ENCODE measurements at regions not wholly inside any gene's neighbourhood (a gene's known extent, or its start where the extent isn't known, plus 50 kb on each side); places are given as distances from the start of the nearest gene placed in this dataset.
"Not testable (repeated sequence)": the region's sequence is repeated elsewhere in the genome, so short reads cannot be mapped to it uniquely, and the experiment has no call there.

- ATAC-seq (replicated peaks in 1 of 4): no peak
Observed at GRCh38 chr9:75197561-75197960, 109.2 kb downstream of the OSTF1 start.

GRCh38 chr9:75198436-75198835 is 110.1 kb downstream of the OSTF1 start:
- H3K27me3 Mint-ChIP-seq: no peaks in the 10 kb centered on the region
- Histone ChIP-seq H3K9me3 (no peaks in the 10 kb centered on the region), H3K27ac (ENCODE audit: low read length) (no peak overlapping the region), H3K36me3 (ENCODE audit: control insufficient read depth in 2 of 2, extremely low read depth in 1 of 2, insufficient read depth in 1 of 2, low read length in 1 of 2) (no peaks in the 10 kb centered on the region), H3K4me1 (ENCODE audit: control insufficient read depth in 1 of 2, extremely low read depth in 1 of 2, insufficient read depth in 2 of 2, low read length in 2 of 2) (no peaks in the 10 kb centered on the region), H3K27me3 (replicated peaks in 1 of 2; ENCODE audit: control insufficient read depth in 2 of 2, extremely low read depth in 1 of 2, insufficient read depth in 2 of 2, low read length in 1 of 2) (no peaks in the 10 kb centered on the region), H3K4me3 (ENCODE audit: control insufficient read depth in 1 of 2, extremely low read depth in 1 of 2, low read length in 1 of 2) (no peak overlapping the region)
- CTCF ChIA-PET: no interaction called here
- H3K36me3 Mint-ChIP-seq: peaks cover 12% of the 10 kb centered on the region
- no peak overlapping the region for H3K27ac Mint-ChIP-seq
- WGBS (ENCODE audit: insufficient coverage): 90% methylated on average over 7 of the region's 7 CpGs
- DNase-seq: no peak
- POLR2A ChIA-PET: no interaction called here
- no peak overlapping the region for H3K4me3 Mint-ChIP-seq
- no peak for ATAC-seq (replicated peaks in 1 of 4)
- H3K9me3 Mint-ChIP-seq: no peaks in the 10 kb centered on the region
- H3K4me1 Mint-ChIP-seq: peaks cover 0 to 3% (median 0%) of the 10 kb centered on the region in 3 donors

More at GRCh38 chr9:75197561-75197960, 109.2 kb downstream of the OSTF1 start:
- H3K36me3 Mint-ChIP-seq: peaks cover 12% of the 10 kb centered on the region
- no peaks in the 10 kb centered on the region for H3K27me3 Mint-ChIP-seq
- WGBS (ENCODE audit: insufficient coverage): 50% methylated on average over 1 of the region's 5 CpGs
- H3K9me3 ChIP-seq: no peaks in the 10 kb centered on the region
- H3K4me3 ChIP-seq (ENCODE audit: control insufficient read depth in 1 of 2, extremely low read depth in 1 of 2, low read length in 1 of 2): no peak overlapping the region
- ChIA-PET POLR2A (interaction anchor here in 1 of 2 donors (0.6 kb wide), 1 partner anchor 1259 kb away, joined by 3 read pairs; no protein-coding TSS in a partner anchor), CTCF (interaction anchor here in 1 of 2 donors (0.8 to 1.0 kb wide), 2 partner anchors 17 to 39 kb away, joined by 3 read pairs; no protein-coding TSS in a partner anchor)
- DNase-seq: no peak
- no peaks in the 10 kb centered on the region for H3K9me3 Mint-ChIP-seq
- H3K36me3 ChIP-seq (ENCODE audit: control insufficient read depth in 2 of 2, extremely low read depth in 1 of 2, insufficient read depth in 1 of 2, low read length in 1 of 2): no peaks in the 10 kb centered on the region
- no peak overlapping the region for H3K27ac Mint-ChIP-seq
- no peaks in the 10 kb centered on the region for H3K4me1 ChIP-seq (ENCODE audit: control insufficient read depth in 1 of 2, extremely low read depth in 1 of 2, insufficient read depth in 2 of 2, low read length in 2 of 2)
- H3K27ac ChIP-seq (ENCODE audit: low read length): no peak overlapping the region
- H3K4me1 Mint-ChIP-seq: peaks cover 0 to 3% (median 0%) of the 10 kb centered on the region in 3 donors
- no peaks in the 10 kb centered on the region for H3K27me3 ChIP-seq (replicated peaks in 1 of 2; ENCODE audit: control insufficient read depth in 2 of 2, extremely low read depth in 1 of 2, insufficient read depth in 2 of 2, low read length in 1 of 2)
- H3K4me3 Mint-ChIP-seq: no peak overlapping the region

- no peaks in the 10 kb centered on the region for H3K4me1 ChIP-seq (ENCODE audit: control insufficient read depth in 1 of 2, extremely low read depth in 1 of 2, insufficient read depth in 2 of 2, low read length in 2 of 2)
- DNase-seq (peak in 2 of 35 experiments; percentile 13 to 66), ATAC-seq (replicated peaks in 1 of 4) (peak in 1 of 4 experiments; percentile 37)
- no peak overlapping the region for H3K27ac ChIP-seq (ENCODE audit: low read length)
- no peak overlapping the region for H3K27ac Mint-ChIP-seq
- POLR2A ChIA-PET: no interaction called here
- no peaks in the 10 kb centered on the region for H3K36me3 Mint-ChIP-seq
- no CpG with 5 or more reads among the region's 1 CpG for WGBS (ENCODE audit: insufficient coverage)
- H3K4me1 Mint-ChIP-seq: peaks cover 0 to 3% (median 0%) of the 10 kb centered on the region in 3 donors
- no peaks in the 10 kb centered on the region for H3K9me3 ChIP-seq
- CTCF ChIA-PET: interaction anchor here (0.6 to 2.4 kb wide), 9 partner anchors 24 to 1605 kb away, joined by 3 to 13 read pairs (median 3); no protein-coding TSS in a partner anchor
- H3K27me3 ChIP-seq (replicated peaks in 1 of 2; ENCODE audit: control insufficient read depth in 2 of 2, extremely low read depth in 1 of 2, insufficient read depth in 2 of 2, low read length in 1 of 2): no peaks in the 10 kb centered on the region
- H3K9me3 Mint-ChIP-seq: no peaks in the 10 kb centered on the region
- H3K4me3 Mint-ChIP-seq: no peak overlapping the region
- H3K36me3 ChIP-seq (ENCODE audit: control insufficient read depth in 2 of 2, extremely low read depth in 1 of 2, insufficient read depth in 1 of 2, low read length in 1 of 2): no peaks in the 10 kb centered on the region
- no peaks in the 10 kb centered on the region for H3K27me3 Mint-ChIP-seq
- no peak overlapping the region for H3K4me3 ChIP-seq (ENCODE audit: control insufficient read depth in 1 of 2, extremely low read depth in 1 of 2, low read length in 1 of 2)
Observed at GRCh38 chr9:75200892-75201470, 112.7 kb downstream of the OSTF1 start.

- no peaks in the 10 kb centered on the region for H3K9me3 ChIP-seq
- H3K27me3 Mint-ChIP-seq: no peaks in the 10 kb centered on the region
- ChIA-PET POLR2A (no interaction called here), CTCF (interaction anchor here (0.6 to 2.4 kb wide), 11 partner anchors 34 to 1604 kb away, joined by 3 to 13 read pairs (median 3); no protein-coding TSS in a partner anchor)
- H3K4me3 Mint-ChIP-seq: no peak overlapping the region
- no peaks in the 10 kb centered on the region for H3K9me3 Mint-ChIP-seq
- H3K27ac Mint-ChIP-seq: no peak overlapping the region
- no peak for ATAC-seq (replicated peaks in 1 of 4)
- no peak overlapping the region for H3K4me3 ChIP-seq (ENCODE audit: control insufficient read depth in 1 of 2, extremely low read depth in 1 of 2, low read length in 1 of 2)
- no CpG with 5 or more reads among the region's 3 CpGs for WGBS (ENCODE audit: insufficient coverage)
- no peaks in the 10 kb centered on the region for H3K27me3 ChIP-seq (replicated peaks in 1 of 2; ENCODE audit: control insufficient read depth in 2 of 2, extremely low read depth in 1 of 2, insufficient read depth in 2 of 2, low read length in 1 of 2)
- no peaks in the 10 kb centered on the region for H3K4me1 ChIP-seq (ENCODE audit: control insufficient read depth in 1 of 2, extremely low read depth in 1 of 2, insufficient read depth in 2 of 2, low read length in 2 of 2)
- no peaks in the 10 kb centered on the region for H3K36me3 ChIP-seq (ENCODE audit: control insufficient read depth in 2 of 2, extremely low read depth in 1 of 2, insufficient read depth in 1 of 2, low read length in 1 of 2)
- H3K4me1 Mint-ChIP-seq: peaks cover 0 to 3% (median 0%) of the 10 kb centered on the region in 3 donors
- H3K27ac ChIP-seq (ENCODE audit: low read length): no peak overlapping the region
- no peak for DNase-seq
- H3K36me3 Mint-ChIP-seq: no peaks in the 10 kb centered on the region
Observed at GRCh38 chr9:75201480-75202209, 113.3 kb downstream of the OSTF1 start.

- H3K9me3 Mint-ChIP-seq; H3K27me3 Mint-ChIP-seq; ATAC-seq (replicated peaks in 1 of 4); H3K9me3 ChIP-seq; H3K4me1 Mint-ChIP-seq; H3K4me3 Mint-ChIP-seq; H3K4me1 ChIP-seq (ENCODE audit: control insufficient read depth in 1 of 2, extremely low read depth in 1 of 2, insufficient read depth in 2 of 2, low read length in 2 of 2); H3K27ac ChIP-seq (ENCODE audit: low read length); POLR2A ChIA-PET; CTCF ChIA-PET; H3K36me3 ChIP-seq (ENCODE audit: control insufficient read depth in 2 of 2, extremely low read depth in 1 of 2, insufficient read depth in 1 of 2, low read length in 1 of 2); DNase-seq; H3K27ac Mint-ChIP-seq; H3K4me3 ChIP-seq (ENCODE audit: control insufficient read depth in 1 of 2, extremely low read depth in 1 of 2, low read length in 1 of 2); H3K27me3 ChIP-seq (replicated peaks in 1 of 2; ENCODE audit: control insufficient read depth in 2 of 2, extremely low read depth in 1 of 2, insufficient read depth in 2 of 2, low read length in 1 of 2): not testable (repeated sequence)
- H3K36me3 Mint-ChIP-seq: peaks cover 39% of the 10 kb centered on the region
- WGBS (ENCODE audit: insufficient coverage): no CpG with 5 or more reads among the region's 12 CpGs
Observed at GRCh38 chr9:75207997-75208396, 119.7 kb downstream of the OSTF1 start.

GRCh38 chr9:75210215-75210614 is 121.9 kb downstream of the OSTF1 start:
- ATAC-seq (replicated peaks in 1 of 4): no peak
- Mint-ChIP-seq H3K27me3 (no peaks in the 10 kb centered on the region), H3K36me3 (peaks cover 56% of the 10 kb centered on the region), H3K4me3 (no peak overlapping the region), H3K27ac (no peak overlapping the region), H3K9me3 (peaks cover 0 to 3% (median 0%) of the 10 kb centered on the region in 3 donors), H3K4me1 (no peaks in the 10 kb centered on the region)
- Histone ChIP-seq H3K27ac (ENCODE audit: low read length) (no peak overlapping the region), H3K36me3 (ENCODE audit: control insufficient read depth in 2 of 2, extremely low read depth in 1 of 2, insufficient read depth in 1 of 2, low read length in 1 of 2) (no peaks in the 10 kb centered on the region), H3K4me1 (ENCODE audit: control insufficient read depth in 1 of 2, extremely low read depth in 1 of 2, insufficient read depth in 2 of 2, low read length in 2 of 2) (no peaks in the 10 kb centered on the region), H3K9me3 (no peaks in the 10 kb centered on the region), H3K27me3 (replicated peaks in 1 of 2; ENCODE audit: control insufficient read depth in 2 of 2, extremely low read depth in 1 of 2, insufficient read depth in 2 of 2, low read length in 1 of 2) (no peaks in the 10 kb centered on the region), H3K4me3 (ENCODE audit: control insufficient read depth in 1 of 2, extremely low read depth in 1 of 2, low read length in 1 of 2) (no peak overlapping the region)
- POLR2A ChIA-PET: no interaction called here
- WGBS (ENCODE audit: insufficient coverage): 100% methylated on average over 1 of the region's 3 CpGs
- DNase-seq: no peak
- CTCF ChIA-PET: no interaction called here
